Adrenal gland (tissue), 9 donors: ENCODE measurements at regions not wholly inside any gene's neighbourhood (a gene's known extent, or its start where the extent isn't known, plus 50 kb on each side); places are given as distances from the start of the nearest gene placed in this dataset.

Experiments used
- DNase-seq, 7 donors: peaks; one replicate each; pipeline ENCODE4 v3.0.0-alpha.2; 2019 to 2020
- H3K27ac ChIP-seq, 5 donors: fragments of 200-600 bp; sonication (generic) in 4 of 5; 1 replicate in 3 of 5; 2 replicates in 2 of 5; pipeline versions ENCODE4 v1.5.1 to v1.8.0; 2016 to 2020; ENCODE audit warnings: mild to moderate bottlenecking in 1 of 5
- H3K27me3 ChIP-seq: fragments of 200-600 bp; 2 replicates; pipeline ENCODE4 v1.8.0; 2021
- H3K36me3 ChIP-seq, 2 donors: fragments of 200-600 bp; replicated peaks in 1 of 2; 1 replicate in 1 of 2; 2 replicates in 1 of 2; pipeline versions ENCODE4 v1.5.1 to v1.8.0; 2018 to 2022
- H3K4me1 ChIP-seq, 2 donors: fragments of 200-600 bp; replicated peaks in 1 of 2; 1 replicate in 1 of 2; 2 replicates in 1 of 2; pipeline versions ENCODE4 v1.5.1 to v1.8.0; 2018 to 2021
- H3K4me3 ChIP-seq, 4 donors: fragments of 200-600 bp; sonication (generic) in 3 of 4; one replicate each; pipeline ENCODE4 v1.5.1; 2016 to 2018
- H3K9me3 ChIP-seq, 3 donors: fragments of 200-600 bp; sonication (generic) in 1 of 3; replicated peaks in 1 of 3; 1 replicate in 2 of 3; 2 replicates in 1 of 3; pipeline versions ENCODE4 v1.5.1 to v1.8.0; 2016 to 2021
- CTCF ChIP-seq, 6 experiments: fragments of 450-650 bp in 4 of 6; fragments of 200-600 bp in 2 of 6; sonication (generic) in 1 of 6; IDR thresholded peaks; 1 replicate in 5 of 6; 2 replicates in 1 of 6; pipeline versions ENCODE4 v1.5.1 to v1.8.0; 2016 to 2021; ENCODE audit warnings: antibody characterized with exemption in 6 of 6, mild to moderate bottlenecking in 2 of 6, moderate library complexity in 1 of 6
- POLR2A ChIP-seq, 2 donors: fragments of 450-650 bp; IDR thresholded peaks; one replicate each; pipeline ENCODE4 v1.6.1; 2017; ENCODE audit warnings: antibody characterized with exemption in 2 of 2, mild to moderate bottlenecking in 2 of 2, moderate library complexity in 1 of 2
- WGBS, 4 donors: extraction: QIAGEN DNeasy Blood & Tissue Kit in 2 of 4; methylation state at CpG; one replicate each; pipeline versions ENCODE4 v1.1.5 to v1.1.7; 2013 to 2017; 5-methylcytosine and 5-hydroxymethylcytosine counted together
- intact Hi-C, 2 donors: fragments of 100-400 bp; cut with DNase I; formaldehyde crosslinking; loops; one replicate each; pipeline versions ENCODE4 v1.14.1 to v1.15.0; 2022 to 2023
- donor health status: healthy with polysubstance abuse.
- donor health status: Bipolar disorder and iron deficiency.
- donor health status: DM: yes; HTN: yes; CAD: no.
- donor health status: DM: no; HTN: no; CAD: no.
- donor health status: DM: no; HTN: no; CAD: no.

GRCh38 chr15:77544162-77544561, 88.5 kb downstream of the LINGO1 start:
- no peaks in the 10 kb centered on the region for H3K36me3 ChIP-seq
- DNase-seq: no peak
- intact Hi-C loops: loop anchor here (5.0 to 10.0 kb wide), 3 partner anchors 357 to 519 kb away; no protein-coding TSS in a partner anchor
- H3K4me3 ChIP-seq: no peak overlapping the region
- H3K27ac ChIP-seq: no peak overlapping the region
- TF ChIP-seq POLR2A (IDR thresholded peaks at IDR 0.05) (no peak), CTCF (IDR thresholded peaks at IDR 0.05) (no peak)
- H3K27me3 ChIP-seq: no peaks in the 10 kb centered on the region
- WGBS, 4 donors: 60 to 76% (median 69%) methylated on average over 8 of the region's 8 CpGs
- H3K4me1 ChIP-seq: peaks cover 10 to 12% of the 10 kb centered on the region in 2 donors
- H3K9me3 ChIP-seq: no peaks in the 10 kb centered on the region

GRCh38 chr15:77543159-77543882, 89.4 kb downstream of the LINGO1 start:
- no peaks in the 10 kb centered on the region for H3K27me3 ChIP-seq
- peak; percentile 81 to 92 (median 87) for DNase-seq
- no peaks in the 10 kb centered on the region for H3K9me3 ChIP-seq
- H3K4me3 ChIP-seq: peak overlapping the region in 1 of 4 donors; percentile 47
- peak overlapping the region in 2 of 5 donors; percentile 37 to 57 for H3K27ac ChIP-seq
- TF ChIP-seq POLR2A (IDR thresholded peaks at IDR 0.05) (no peak), CTCF (IDR thresholded peaks at IDR 0.05) (peak; percentile 94 to 99 (median 98))
- H3K36me3 ChIP-seq: no peaks in the 10 kb centered on the region
- WGBS, 4 donors: 6 to 16% (median 7%) methylated on average over 5 to 32 of the region's 32 CpGs
- intact Hi-C loops: loop anchor here (2.0 to 10.0 kb wide), 4 partner anchors 356 to 521 kb away; no protein-coding TSS in a partner anchor
- peaks cover 10 to 12% of the 10 kb centered on the region in 2 donors for H3K4me1 ChIP-seq

GRCh38 chr15:77542491-77543001, 90.2 kb downstream of the LINGO1 start:
- TF ChIP-seq POLR2A (IDR thresholded peaks at IDR 0.05) (no peak), CTCF (IDR thresholded peaks at IDR 0.05) (no peak)
- 85 to 90% (median 87%) methylated on average over 14 to 16 of the region's 16 CpGs for WGBS, 4 donors
- Histone ChIP-seq H3K27ac (peak overlapping the region in 1 of 5 donors; percentile 37), H3K4me3 (peak overlapping the region in 1 of 4 donors; percentile 47), H3K36me3 (no peaks in the 10 kb centered on the region), H3K4me1 (peaks cover 10 to 12% of the 10 kb centered on the region in 2 donors), H3K9me3 (no peaks in the 10 kb centered on the region), H3K27me3 (no peaks in the 10 kb centered on the region)
- no peak for DNase-seq
- intact Hi-C loops: loop anchor here (2.0 to 10.0 kb wide), 4 partner anchors 355 to 520 kb away; no protein-coding TSS in a partner anchor

GRCh38 chr15:77541421-77542181, 91.1 kb downstream of the LINGO1 start:
- H3K4me3 ChIP-seq: no peak overlapping the region
- TF ChIP-seq POLR2A (IDR thresholded peaks at IDR 0.05) (no peak), CTCF (IDR thresholded peaks at IDR 0.05) (no peak)
- DNase-seq: no peak
- H3K27ac ChIP-seq: peak overlapping the region in 1 of 5 donors; percentile 40
- H3K27me3 ChIP-seq: no peaks in the 10 kb centered on the region
- no peaks in the 10 kb centered on the region for H3K9me3 ChIP-seq
- peaks cover 10 to 12% of the 10 kb centered on the region in 2 donors for H3K4me1 ChIP-seq
- intact Hi-C loops: loop anchor here (2.0 to 10.0 kb wide), 4 partner anchors 354 to 519 kb away; no protein-coding TSS in a partner anchor
- 65 to 77% (median 73%) methylated on average over 9 to 13 of the region's 13 CpGs for WGBS, 4 donors
- no peaks in the 10 kb centered on the region for H3K36me3 ChIP-seq
